GM10266 (cell line): ENCODE measurements at regions not wholly inside any gene's neighbourhood (a gene's known extent, or its start where the extent isn't known, plus 50 kb on each side); places are given as distances from the start of the nearest gene placed in this dataset.

Experiments
- DNase-seq: peaks from one replicate; pipeline ENCODE4 v3.0.0; 2012; ENCODE audit errors: extremely low spot score
- CTCF ChIP-seq: IDR thresholded peaks from 2 replicates; pipeline ENCODE4 v1.5.1; 2012; ENCODE audit warnings: mild to moderate bottlenecking, low read depth; ENCODE audit not compliant: control insufficient read depth, insufficient read depth; ENCODE audit errors: missing control alignments

- TF ChIP-seq CTCF, result no peak
- DNase-seq, result no peak
Observed at GRCh38 chr1:79373481-79374125, 367.1 kb upstream of the ADGRL4 start.

GRCh38 chr1:79371802-79372201 is 365.3 kb upstream of the ADGRL4 start:
- DNase-seq, result no peak
- no peak for TF ChIP-seq CTCF

GRCh38 chr1:79369091-79369490 is 362.6 kb upstream of the ADGRL4 start:
- TF ChIP-seq CTCF, result no peak
- no peak for DNase-seq

- DNase-seq, result no peak
- TF ChIP-seq CTCF, result no peak
Observed at GRCh38 chr1:79364896-79365295, 358.4 kb upstream of the ADGRL4 start.

GRCh38 chr1:79363430-79363829 is 356.9 kb upstream of the ADGRL4 start:
- DNase-seq, result no peak
- TF ChIP-seq CTCF, result no peak

GRCh38 chr1:79362470-79362869 is 355.9 kb upstream of the ADGRL4 start:
- no peak for TF ChIP-seq CTCF
- DNase-seq, result no peak

- TF ChIP-seq CTCF, result no peak
- no peak for DNase-seq
Observed at GRCh38 chr1:79355090-79355489, 348.6 kb upstream of the ADGRL4 start.
